Gastroesophageal sphincter (tissue), 3 donors: ENCODE measurements at regions not wholly inside any gene's neighbourhood (a gene's known extent, or its start where the extent isn't known, plus 50 kb on each side); places are given as distances from the start of the nearest gene placed in this dataset.
"Not testable (repeated sequence)": the region's sequence is repeated elsewhere in the genome, so short reads cannot be mapped to it uniquely, and the experiment has no call there.

ENCODE experiments used
- EP300 ChIP-seq: sonication (generic); formaldehyde crosslinking; IDR thresholded peaks from one replicate; pipeline ENCODE4 v1.6.1; 2017; ENCODE audit warnings: antibody characterized with exemption, mild to moderate bottlenecking
- POLR2A ChIP-seq, 2 donors: fragments of 450-650 bp; IDR thresholded peaks; one replicate each; pipeline ENCODE4 v1.6.1; 2017; ENCODE audit warnings: antibody characterized with exemption in 2 of 2, mild to moderate bottlenecking in 2 of 2, moderate library complexity in 1 of 2
- POLR2AphosphoS5 ChIP-seq: sonication (generic); formaldehyde crosslinking; IDR thresholded peaks from one replicate; pipeline ENCODE4 v1.6.1; 2017; ENCODE audit warnings: antibody characterized with exemption
- TF ChIP-seq, protein P1 (sequence below), 4 experiments: fragments of 200-600 bp in 2 of 4; fragments of 450-650 bp in 2 of 4; sonication (generic) in 1 of 4; IDR thresholded peaks; one replicate each; pipeline ENCODE4 v1.5.1; 2017 to 2019; ENCODE audit warnings: antibody characterized with exemption in 4 of 4, mild to moderate bottlenecking in 2 of 4, moderate library complexity in 2 of 4

DNA sequence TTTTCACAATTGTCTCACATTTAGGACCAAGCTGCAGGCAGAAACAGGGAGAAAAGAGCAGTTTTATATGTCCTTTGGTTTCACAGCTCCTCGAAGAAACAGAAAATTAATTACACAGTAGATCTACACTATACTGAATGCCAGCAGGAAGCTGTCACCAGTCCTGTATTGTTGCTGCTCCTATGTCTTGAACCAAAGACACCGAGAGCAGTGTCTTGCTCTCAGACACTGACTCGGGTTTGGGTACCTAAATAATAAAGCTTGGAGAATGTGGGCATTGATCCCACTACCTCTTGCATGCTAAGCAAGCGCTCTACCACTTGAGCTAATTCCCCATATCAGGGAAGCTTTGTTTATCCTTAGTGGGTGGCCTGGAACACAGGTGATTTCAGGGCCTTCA, 168.4 kb upstream of the ZNF322 start:
- TF ChIP-seq, protein P1, sequence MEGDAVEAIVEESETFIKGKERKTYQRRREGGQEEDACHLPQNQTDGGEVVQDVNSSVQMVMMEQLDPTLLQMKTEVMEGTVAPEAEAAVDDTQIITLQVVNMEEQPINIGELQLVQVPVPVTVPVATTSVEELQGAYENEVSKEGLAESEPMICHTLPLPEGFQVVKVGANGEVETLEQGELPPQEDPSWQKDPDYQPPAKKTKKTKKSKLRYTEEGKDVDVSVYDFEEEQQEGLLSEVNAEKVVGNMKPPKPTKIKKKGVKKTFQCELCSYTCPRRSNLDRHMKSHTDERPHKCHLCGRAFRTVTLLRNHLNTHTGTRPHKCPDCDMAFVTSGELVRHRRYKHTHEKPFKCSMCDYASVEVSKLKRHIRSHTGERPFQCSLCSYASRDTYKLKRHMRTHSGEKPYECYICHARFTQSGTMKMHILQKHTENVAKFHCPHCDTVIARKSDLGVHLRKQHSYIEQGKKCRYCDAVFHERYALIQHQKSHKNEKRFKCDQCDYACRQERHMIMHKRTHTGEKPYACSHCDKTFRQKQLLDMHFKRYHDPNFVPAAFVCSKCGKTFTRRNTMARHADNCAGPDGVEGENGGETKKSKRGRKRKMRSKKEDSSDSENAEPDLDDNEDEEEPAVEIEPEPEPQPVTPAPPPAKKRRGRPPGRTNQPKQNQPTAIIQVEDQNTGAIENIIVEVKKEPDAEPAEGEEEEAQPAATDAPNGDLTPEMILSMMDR (IDR thresholded peaks at IDR 0.05): not testable (repeated sequence)
- TF ChIP-seq POLR2A (IDR thresholded peaks at IDR 0.05); EP300; POLR2AphosphoS5: not testable (repeated sequence)
